ENCODE measurements at regions not wholly inside any gene's neighbourhood (a gene's known extent, or its start where the extent isn't known, plus 50 kb on each side); places are given as distances from the start of the nearest gene placed in this dataset.

DNA sequence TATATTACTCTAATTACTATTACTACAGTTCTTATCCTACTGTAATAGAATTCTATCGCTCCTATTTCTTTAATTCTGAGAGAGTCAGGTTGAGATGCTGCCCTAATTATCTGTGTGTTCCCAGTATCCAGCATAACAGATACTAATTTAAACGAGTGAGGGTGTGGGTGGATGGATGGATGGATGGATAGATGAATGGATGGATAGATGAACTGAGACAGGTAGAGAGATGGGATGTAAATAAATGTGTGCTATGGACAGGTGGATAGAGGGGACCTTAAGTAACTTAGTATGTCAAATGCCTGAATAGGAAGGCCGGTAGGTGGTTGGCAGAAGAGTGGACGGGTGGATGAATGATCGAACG, 143.6 kb upstream of the ADRA1B start:
- H3K4me1 ChIP-seq (ENCODE audit: control insufficient read depth, extremely low read depth, insufficient read depth, low read length) = no peaks in the 10 kb centered on the region
- no peaks in the 10 kb centered on the region for H3K27me3 ChIP-seq (ENCODE audit: control insufficient read depth in 2 of 2, insufficient read depth in 2 of 2, low read length in 2 of 2)
- dilution Hi-C loops (cut with MboI; ENCODE audit: extremely low pct_ligation_motif_present, low sequenced_read_pairs) (no loop called here), intact Hi-C loops (cut with micrococcal nuclease) (loop anchor here (5.0 to 10.0 kb wide), 2 partner anchors 192 to 1440 kb away; no protein-coding TSS in a partner anchor)
- peak overlapping the region; percentile 39 for H3K4me2 ChIP-seq (ENCODE audit: insufficient read depth, low read length)
- H3K9me3 ChIP-seq (replicated peaks; ENCODE audit: control insufficient read depth, insufficient read depth, low read length) = no peaks in the 10 kb centered on the region
- no peak overlapping the region for H2AFZ ChIP-seq (ENCODE audit: low read depth, low read length)
- no peaks in the 10 kb centered on the region for H3K9me1 ChIP-seq (replicated peaks; ENCODE audit: control insufficient read depth, extremely low read depth, insufficient read depth, low read length)
- POLR2A ChIA-PET = no interaction called here
- FAIRE-seq (no peak), DNase-seq (ENCODE audit: low read depth, low spot score) (no peak)
- H3K4me3 ChIP-seq (replicated peaks in 1 of 3; ENCODE audit: insufficient read depth in 1 of 3, low read depth in 1 of 3, low read length in 3 of 3) = no peak overlapping the region
- no peaks in the 10 kb centered on the region for H3K79me2 ChIP-seq (ENCODE audit: control insufficient read depth, insufficient read depth, low read length)
- BruUV-seq (replicated peaks) = no TSS peak
- H3K9ac ChIP-seq (replicated peaks; ENCODE audit: extremely low read depth, insufficient read depth, low read length) = peak overlapping the region; percentile 24
- TF ChIP-seq, protein P1, sequence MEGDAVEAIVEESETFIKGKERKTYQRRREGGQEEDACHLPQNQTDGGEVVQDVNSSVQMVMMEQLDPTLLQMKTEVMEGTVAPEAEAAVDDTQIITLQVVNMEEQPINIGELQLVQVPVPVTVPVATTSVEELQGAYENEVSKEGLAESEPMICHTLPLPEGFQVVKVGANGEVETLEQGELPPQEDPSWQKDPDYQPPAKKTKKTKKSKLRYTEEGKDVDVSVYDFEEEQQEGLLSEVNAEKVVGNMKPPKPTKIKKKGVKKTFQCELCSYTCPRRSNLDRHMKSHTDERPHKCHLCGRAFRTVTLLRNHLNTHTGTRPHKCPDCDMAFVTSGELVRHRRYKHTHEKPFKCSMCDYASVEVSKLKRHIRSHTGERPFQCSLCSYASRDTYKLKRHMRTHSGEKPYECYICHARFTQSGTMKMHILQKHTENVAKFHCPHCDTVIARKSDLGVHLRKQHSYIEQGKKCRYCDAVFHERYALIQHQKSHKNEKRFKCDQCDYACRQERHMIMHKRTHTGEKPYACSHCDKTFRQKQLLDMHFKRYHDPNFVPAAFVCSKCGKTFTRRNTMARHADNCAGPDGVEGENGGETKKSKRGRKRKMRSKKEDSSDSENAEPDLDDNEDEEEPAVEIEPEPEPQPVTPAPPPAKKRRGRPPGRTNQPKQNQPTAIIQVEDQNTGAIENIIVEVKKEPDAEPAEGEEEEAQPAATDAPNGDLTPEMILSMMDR (IDR thresholded peaks at IDR 0.05; ENCODE audit: extremely low read depth in 1 of 2, insufficient read depth in 1 of 2, low read depth in 1 of 2, low read length in 2 of 2) = no peak
- TF ChIP-seq, protein P2, sequence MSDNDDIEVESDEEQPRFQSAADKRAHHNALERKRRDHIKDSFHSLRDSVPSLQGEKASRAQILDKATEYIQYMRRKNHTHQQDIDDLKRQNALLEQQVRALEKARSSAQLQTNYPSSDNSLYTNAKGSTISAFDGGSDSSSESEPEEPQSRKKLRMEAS (IDR thresholded peaks at IDR 0.05; ENCODE audit: insufficient read depth, insufficient read length) = no peak
- TF ChIP-seq POLR2AphosphoS5 (IDR thresholded peaks at IDR 0.05; ENCODE audit: insufficient read depth, low read depth, low read length) = no peak
- TF ChIP-seq GATA2 (IDR thresholded peaks at IDR 0.05; ENCODE audit: insufficient read depth, insufficient read length, low read depth, low read length) = no peak
- TF ChIP-seq EZH2 (IDR thresholded peaks at IDR 0.05; ENCODE audit: borderline replicate concordance, low read depth, low read length, severe bottlenecking) = no peak
- no peak for TF ChIP-seq POLR2A (IDR thresholded peaks at IDR 0.05; ENCODE audit: low read depth, low read length)
- TF ChIP-seq JUN (IDR thresholded peaks at IDR 0.05; ENCODE audit: borderline replicate concordance, insufficient read depth, insufficient read length, low read depth) = no peak
- TF ChIP-seq FOS (IDR thresholded peaks at IDR 0.05; ENCODE audit: borderline replicate concordance, insufficient read depth, low read length) = no peak
- CTCF ChIA-PET = no interaction called here
- no peaks in the 10 kb centered on the region for H3K36me3 ChIP-seq (ENCODE audit: control insufficient read depth in 2 of 2, extremely low read depth in 1 of 2, insufficient read depth in 2 of 2, low read length in 2 of 2)
- H4K20me1 ChIP-seq (replicated peaks; ENCODE audit: control insufficient read depth, extremely low read depth, insufficient read depth, low read length) = no peaks in the 10 kb centered on the region
- H3K27ac ChIP-seq (ENCODE audit: insufficient read depth, low read depth, low read length) = no peak overlapping the region
